ENCODE measurements at regions not wholly inside any gene's neighbourhood (a gene's known extent, or its start where the extent isn't known, plus 50 kb on each side); places are given as distances from the start of the nearest gene placed in this dataset.

DNA sequence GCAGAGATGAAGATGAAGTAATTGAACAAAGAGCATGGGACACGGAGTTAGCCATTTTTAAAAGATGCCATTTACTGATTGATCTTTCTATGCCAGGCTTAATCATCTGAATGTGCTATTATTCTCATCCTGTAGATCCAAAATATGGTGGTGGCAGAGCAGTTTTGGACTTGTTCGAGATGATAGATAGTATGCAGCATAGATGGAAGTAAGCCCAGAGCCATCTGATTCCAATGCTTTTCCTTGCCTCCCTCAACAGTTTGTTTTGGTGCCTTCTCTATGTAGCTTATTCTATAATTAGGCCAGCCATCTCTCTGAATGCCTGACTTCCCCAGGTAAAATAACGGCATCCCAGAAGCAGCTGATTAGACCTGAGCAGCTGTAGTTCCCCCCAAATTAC, 152.6 kb upstream of the CLNK start:
- Histone ChIP-seq H2AFZ (ENCODE audit: low read depth, low read length, poor library complexity, severe bottlenecking) (no peak overlapping the region), H3K9ac (ENCODE audit: low read length) (no peak overlapping the region), H3K36me3 (ENCODE audit: control insufficient read depth in 1 of 2, insufficient read depth in 2 of 2, low read length in 2 of 2) (no peaks in the 10 kb centered on the region), H3K9me3 (ENCODE audit: control insufficient read depth in 1 of 2, insufficient read depth in 1 of 2, low read depth in 1 of 2, low read length in 2 of 2) (no peaks in the 10 kb centered on the region), H3K79me2 (ENCODE audit: insufficient read depth, low read length) (no peaks in the 10 kb centered on the region), H3K27ac (ENCODE audit: low read depth, low read length) (no peak overlapping the region), H3K4me3 (replicated peaks in 1 of 2; ENCODE audit: low read depth in 1 of 2, low read length in 2 of 2) (no peak overlapping the region), H3K27me3 (ENCODE audit: insufficient read depth, low read length) (no peaks in the 10 kb centered on the region), H4K20me1 (ENCODE audit: insufficient read depth) (no peaks in the 10 kb centered on the region; the same call in 1 of the 2 replicates), H3K4me2 (ENCODE audit: low read length) (no peak overlapping the region), H3K9me2 (ENCODE audit: insufficient read depth) (no peaks in the 10 kb centered on the region), H3K4me1 (ENCODE audit: control insufficient read depth in 1 of 2, insufficient read depth in 2 of 2, low read length in 2 of 2) (no peaks in the 10 kb centered on the region)
- TF ChIP-seq TCF7L2 (IDR thresholded peaks at IDR 0.05; ENCODE audit: borderline replicate concordance, extremely low read depth, insufficient read depth, insufficient read length) = no peak
- TF ChIP-seq SRF (IDR thresholded peaks at IDR 0.05; ENCODE audit: low read depth) = no peak
- no peak for TF ChIP-seq CEBPB (IDR thresholded peaks at IDR 0.05; ENCODE audit: low read depth)
- TF ChIP-seq FOSL1 (IDR thresholded peaks at IDR 0.05; ENCODE audit: low read depth) = no peak
- BruUV-seq (replicated peaks) = no TSS peak
- ATAC-seq (no peak), DNase-seq (ENCODE audit: low read depth, low spot score) (no peak)
- CTCF ChIA-PET = no interaction called here
- intact Hi-C loops (cut with micrococcal nuclease) = no loop called here
- POLR2A ChIA-PET = no interaction called here
- RAD21 ChIA-PET (ENCODE audit: low non-redundant PET in 1 of 2, low total read pairs in 2 of 2, uncharacterized antibody in 2 of 2, unreplicated experiment in 2 of 2) = no interaction called here

DNA sequence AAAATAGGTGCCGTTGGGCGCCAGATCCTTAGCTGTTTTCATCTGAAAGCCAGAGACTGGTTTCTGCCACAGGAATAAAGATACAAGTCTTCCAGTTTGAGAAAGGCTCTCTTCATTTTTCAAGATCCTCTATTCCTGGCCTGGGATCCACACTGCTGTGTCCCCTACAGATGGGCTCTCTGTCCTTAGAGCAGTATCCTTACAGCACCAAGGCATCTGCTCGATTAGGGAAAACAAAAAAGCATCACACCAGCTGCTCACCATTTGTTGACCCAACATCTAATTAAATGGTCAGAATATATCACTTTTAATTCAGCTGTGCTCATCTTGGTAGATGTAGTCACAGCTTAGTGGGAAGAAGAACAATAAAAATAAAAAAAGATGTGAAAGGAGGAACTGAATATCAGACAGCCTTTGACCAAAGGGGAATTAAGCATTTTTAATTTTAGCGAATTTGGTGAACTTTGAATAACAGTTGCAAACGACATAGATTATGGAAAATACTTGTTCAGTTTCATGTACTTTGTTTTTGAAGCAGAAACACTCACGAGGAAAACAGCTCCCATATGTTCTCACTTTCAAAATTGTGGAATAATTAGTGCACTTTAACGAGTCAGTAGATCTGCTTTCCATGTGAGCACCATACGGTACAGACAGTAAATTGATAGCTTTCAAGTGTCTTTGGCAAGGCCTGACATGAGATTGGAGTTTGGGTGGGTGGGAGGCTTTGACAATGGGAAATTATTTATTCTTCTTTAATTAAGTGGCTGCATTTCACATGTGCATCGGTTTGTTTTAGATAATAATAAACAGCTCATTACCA, 148.4 kb upstream of the CLNK start:
- Histone ChIP-seq H3K36me3 (ENCODE audit: control insufficient read depth in 1 of 2, insufficient read depth in 2 of 2, low read length in 2 of 2) (no peaks in the 10 kb centered on the region), H3K27ac (ENCODE audit: low read depth, low read length) (no peak overlapping the region), H3K4me3 (replicated peaks in 1 of 2; ENCODE audit: low read depth in 1 of 2, low read length in 2 of 2) (no peak overlapping the region), H3K4me2 (ENCODE audit: low read length) (no peak overlapping the region), H3K79me2 (ENCODE audit: insufficient read depth, low read length) (no peaks in the 10 kb centered on the region), H4K20me1 (ENCODE audit: insufficient read depth) (no peaks in the 10 kb centered on the region), H3K9me3 (ENCODE audit: control insufficient read depth in 1 of 2, insufficient read depth in 1 of 2, low read depth in 1 of 2, low read length in 2 of 2) (no peaks in the 10 kb centered on the region), H3K27me3 (ENCODE audit: insufficient read depth, low read length) (no peaks in the 10 kb centered on the region), H3K9me2 (ENCODE audit: insufficient read depth) (no peaks in the 10 kb centered on the region), H3K9ac (ENCODE audit: low read length) (no peak overlapping the region), H2AFZ (ENCODE audit: low read depth, low read length, poor library complexity, severe bottlenecking) (no peak overlapping the region), H3K4me1 (ENCODE audit: control insufficient read depth in 1 of 2, insufficient read depth in 2 of 2, low read length in 2 of 2) (no peaks in the 10 kb centered on the region)
- ChIA-PET CTCF (no interaction called here), RAD21 (ENCODE audit: low non-redundant PET in 1 of 2, low total read pairs in 2 of 2, uncharacterized antibody in 2 of 2, unreplicated experiment in 2 of 2) (no interaction called here), POLR2A (no interaction called here)
- no TSS peak for BruUV-seq (replicated peaks)
- intact Hi-C loops (cut with micrococcal nuclease) = no loop called here
- ATAC-seq (no peak), DNase-seq (ENCODE audit: low read depth, low spot score) (no peak)
- TF ChIP-seq, protein P1, sequence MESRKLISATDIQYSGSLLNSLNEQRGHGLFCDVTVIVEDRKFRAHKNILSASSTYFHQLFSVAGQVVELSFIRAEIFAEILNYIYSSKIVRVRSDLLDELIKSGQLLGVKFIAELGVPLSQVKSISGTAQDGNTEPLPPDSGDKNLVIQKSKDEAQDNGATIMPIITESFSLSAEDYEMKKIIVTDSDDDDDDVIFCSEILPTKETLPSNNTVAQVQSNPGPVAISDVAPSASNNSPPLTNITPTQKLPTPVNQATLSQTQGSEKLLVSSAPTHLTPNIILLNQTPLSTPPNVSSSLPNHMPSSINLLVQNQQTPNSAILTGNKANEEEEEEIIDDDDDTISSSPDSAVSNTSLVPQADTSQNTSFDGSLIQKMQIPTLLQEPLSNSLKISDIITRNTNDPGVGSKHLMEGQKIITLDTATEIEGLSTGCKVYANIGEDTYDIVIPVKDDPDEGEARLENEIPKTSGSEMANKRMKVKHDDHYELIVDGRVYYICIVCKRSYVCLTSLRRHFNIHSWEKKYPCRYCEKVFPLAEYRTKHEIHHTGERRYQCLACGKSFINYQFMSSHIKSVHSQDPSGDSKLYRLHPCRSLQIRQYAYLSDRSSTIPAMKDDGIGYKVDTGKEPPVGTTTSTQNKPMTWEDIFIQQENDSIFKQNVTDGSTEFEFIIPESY (IDR thresholded peaks at IDR 0.05; ENCODE audit: extremely low read depth, insufficient replicate concordance, low read length) = no peak
- TF ChIP-seq RAD21 (IDR thresholded peaks at IDR 0.05; ENCODE audit: low read depth) = no peak
- no peak for TF ChIP-seq ZNF274 (IDR thresholded peaks at IDR 0.05; ENCODE audit: low read depth, low read length)
- TF ChIP-seq POLR2AphosphoS5 (IDR thresholded peaks at IDR 0.05; ENCODE audit: low read depth, low read length) = no peak
- TF ChIP-seq POLR2A (IDR thresholded peaks at IDR 0.05; ENCODE audit: borderline replicate concordance, extremely low read depth, insufficient read depth, insufficient read length) = no peak
- TF ChIP-seq TCF7L2 (IDR thresholded peaks at IDR 0.05; ENCODE audit: borderline replicate concordance, extremely low read depth, insufficient read depth, insufficient read length) = no peak
- TF ChIP-seq, protein P2, sequence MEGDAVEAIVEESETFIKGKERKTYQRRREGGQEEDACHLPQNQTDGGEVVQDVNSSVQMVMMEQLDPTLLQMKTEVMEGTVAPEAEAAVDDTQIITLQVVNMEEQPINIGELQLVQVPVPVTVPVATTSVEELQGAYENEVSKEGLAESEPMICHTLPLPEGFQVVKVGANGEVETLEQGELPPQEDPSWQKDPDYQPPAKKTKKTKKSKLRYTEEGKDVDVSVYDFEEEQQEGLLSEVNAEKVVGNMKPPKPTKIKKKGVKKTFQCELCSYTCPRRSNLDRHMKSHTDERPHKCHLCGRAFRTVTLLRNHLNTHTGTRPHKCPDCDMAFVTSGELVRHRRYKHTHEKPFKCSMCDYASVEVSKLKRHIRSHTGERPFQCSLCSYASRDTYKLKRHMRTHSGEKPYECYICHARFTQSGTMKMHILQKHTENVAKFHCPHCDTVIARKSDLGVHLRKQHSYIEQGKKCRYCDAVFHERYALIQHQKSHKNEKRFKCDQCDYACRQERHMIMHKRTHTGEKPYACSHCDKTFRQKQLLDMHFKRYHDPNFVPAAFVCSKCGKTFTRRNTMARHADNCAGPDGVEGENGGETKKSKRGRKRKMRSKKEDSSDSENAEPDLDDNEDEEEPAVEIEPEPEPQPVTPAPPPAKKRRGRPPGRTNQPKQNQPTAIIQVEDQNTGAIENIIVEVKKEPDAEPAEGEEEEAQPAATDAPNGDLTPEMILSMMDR (IDR thresholded peaks at IDR 0.05 in 2 of 3, conservative IDR thresholded peaks at IDR 0.05 in 1 of 3; ENCODE audit: borderline replicate concordance in 1 of 3, insufficient read depth in 1 of 3, low read depth in 2 of 3, low read length in 2 of 3) = no peak
- TF ChIP-seq SRF (IDR thresholded peaks at IDR 0.05; ENCODE audit: low read depth) = no peak
- no peak for TF ChIP-seq EZH2phosphoT487 (IDR thresholded peaks at IDR 0.05; ENCODE audit: borderline replicate concordance)
- TF ChIP-seq YY1 (IDR thresholded peaks at IDR 0.05; ENCODE audit: extremely low read depth, insufficient replicate concordance, low read depth, low read length) = no peak
- TF ChIP-seq EZH2 (IDR thresholded peaks at IDR 0.05) = no peak
